Neuronal stem cell (in vitro differentiated cells): ENCODE measurements at regions not wholly inside any gene's neighbourhood (a gene's known extent, or its start where the extent isn't known, plus 50 kb on each side); places are given as distances from the start of the nearest gene placed in this dataset.
A peak's percentile ranks its signal among the peaks of the same experiment; 100 is the strongest.
"Not testable (repeated sequence)": the region's sequence is repeated elsewhere in the genome, so short reads cannot be mapped to it uniquely, and the experiment has no call there.

Experiments used
- DNase-seq: peaks from one replicate; pipeline ENCODE4 v3.0.0-alpha.2; 2013; ENCODE audit warnings: low spot score
- H2AFZ ChIP-seq: one replicate; pipeline ENCODE4 v1.6.1; 2013; ENCODE audit warnings: mild to moderate bottlenecking, low read length, inconsistent platforms
- H2AK5ac ChIP-seq: 2 replicates; pipeline ENCODE4 v1.6.1; 2013; ENCODE audit warnings: low read depth, mild to moderate bottlenecking, inconsistent platforms, low read length, moderate library complexity, mixed read lengths
- H2BK120ac ChIP-seq: 2 replicates; pipeline ENCODE4 v1.6.1; 2013; ENCODE audit warnings: low read depth, mild to moderate bottlenecking, inconsistent platforms, low read length, moderate library complexity, mixed read lengths
- H2BK12ac ChIP-seq: one replicate; pipeline ENCODE4 v1.6.1; 2013; ENCODE audit warnings: low read length, inconsistent platforms
- H2BK15ac ChIP-seq: 2 replicates; pipeline ENCODE4 v1.6.1; 2013; ENCODE audit warnings: mild to moderate bottlenecking, low read length, inconsistent platforms, mixed read lengths
- H2BK5ac ChIP-seq: one replicate; pipeline ENCODE4 v1.6.1; 2013; ENCODE audit warnings: inconsistent platforms, mild to moderate bottlenecking, low read length, moderate library complexity
- H3K14ac ChIP-seq: one replicate; pipeline ENCODE4 v1.6.1; 2013; ENCODE audit warnings: low read length, inconsistent platforms
- H3K18ac ChIP-seq: 2 replicates; pipeline ENCODE4 v1.6.1; 2013; ENCODE audit warnings: low read length, inconsistent platforms
- H3K23ac ChIP-seq: 2 replicates; pipeline ENCODE4 v1.6.1; 2013; ENCODE audit warnings: low read depth, mild to moderate bottlenecking, mixed read lengths, low read length, inconsistent platforms; ENCODE audit not compliant: poor library complexity
- H3K27ac ChIP-seq: replicated peaks from 3 replicates; pipeline ENCODE4 v1.5.1; 2013; ENCODE audit warnings: low read length, inconsistent platforms
- H3K27me3 ChIP-seq, 3 experiments: 2 replicates each; pipeline ENCODE4 v1.6.1; 2013; ENCODE audit warnings: low read length in 3 of 3, mild to moderate bottlenecking in 2 of 3, inconsistent platforms in 1 of 3, low read depth in 1 of 3, mixed read lengths in 1 of 3, moderate library complexity in 1 of 3; ENCODE audit not compliant: control insufficient read depth in 3 of 3, insufficient read depth in 3 of 3
- H3K36me3 ChIP-seq, 2 donors: replicated peaks in 1 of 2; 2 replicates each; pipeline ENCODE4 v1.6.1; 2013; ENCODE audit warnings: low read length in 2 of 2; ENCODE audit not compliant: control insufficient read depth in 2 of 2, insufficient read depth in 2 of 2
- H3K4ac ChIP-seq: 2 replicates; pipeline ENCODE4 v1.6.1; 2013; ENCODE audit warnings: inconsistent platforms, mild to moderate bottlenecking, low read length, moderate library complexity
- H3K4me1 ChIP-seq, 2 donors: 1 replicate in 1 of 2; 2 replicates in 1 of 2; pipeline ENCODE4 v1.6.1; 2013; ENCODE audit warnings: low read length in 2 of 2, low read depth in 1 of 2; ENCODE audit not compliant: control insufficient read depth in 2 of 2, insufficient read depth in 1 of 2
- H3K4me2 ChIP-seq: one replicate; pipeline ENCODE4 v1.6.1; 2013; ENCODE audit warnings: mild to moderate bottlenecking, low read length, inconsistent platforms; ENCODE audit not compliant: insufficient read depth, poor library complexity, severe bottlenecking
- H3K4me3 ChIP-seq, 2 donors: 2 replicates each; pipeline ENCODE4 v1.5.1; 2013; ENCODE audit warnings: low read length in 2 of 2, mild to moderate bottlenecking in 2 of 2, inconsistent platforms in 1 of 2, moderate library complexity in 1 of 2
- H3K79me1 ChIP-seq: one replicate; pipeline ENCODE4 v1.6.1; 2013; ENCODE audit warnings: low read depth, mild to moderate bottlenecking, inconsistent platforms, low read length, moderate library complexity
- H3K9ac ChIP-seq: one replicate; pipeline ENCODE4 v1.6.1; 2013; ENCODE audit warnings: mild to moderate bottlenecking, low read depth, low read length, inconsistent platforms; ENCODE audit not compliant: poor library complexity
- H3K9me3 ChIP-seq, 2 donors: replicated peaks in 1 of 2; 2 replicates each; pipeline versions ENCODE3 to v1.6.1; 2013; ENCODE audit warnings: low read length in 2 of 2, mild to moderate bottlenecking in 2 of 2, inconsistent platforms in 1 of 2, low read depth in 1 of 2, mixed read lengths in 1 of 2, moderate library complexity in 1 of 2; ENCODE audit not compliant: control insufficient read depth in 2 of 2, insufficient read depth in 1 of 2
- H4K8ac ChIP-seq: one replicate; pipeline ENCODE4 v1.6.1; 2013; ENCODE audit warnings: low read depth, mild to moderate bottlenecking, inconsistent platforms, low read length, moderate library complexity
- H4K91ac ChIP-seq: one replicate; pipeline ENCODE4 v1.6.1; 2013; ENCODE audit warnings: low read length, low read depth, mild to moderate bottlenecking, inconsistent platforms; ENCODE audit not compliant: poor library complexity
- WGBS, 2 donors: extraction: QIAGEN DNeasy Blood & Tissue Kit; methylation state at CpG; one replicate each; pipeline ENCODE4 v1.1.7; 2013; ENCODE audit warnings: missing lambda C conversion rate in 2 of 2, mixed read lengths in 1 of 2; ENCODE audit not compliant: insufficient read length in 2 of 2, insufficient replicate concordance in 1 of 2; ENCODE audit errors: extremely low coverage in 2 of 2; 5-methylcytosine and 5-hydroxymethylcytosine counted together

- no CpG with 5 or more reads among the region's 1 CpG for WGBS, 2 donors
- DNase-seq, H3K18ac ChIP-seq, H2BK15ac ChIP-seq, H3K9ac ChIP-seq, H3K4me2 ChIP-seq, H3K36me3 ChIP-seq, H2BK5ac ChIP-seq, H4K8ac ChIP-seq, H3K79me1 ChIP-seq, H2BK120ac ChIP-seq, H3K23ac ChIP-seq, H2AFZ ChIP-seq, H3K27me3 ChIP-seq, H3K4ac ChIP-seq, H3K4me3 ChIP-seq, H3K4me1 ChIP-seq, H2AK5ac ChIP-seq, H3K14ac ChIP-seq, H3K27ac ChIP-seq, H4K91ac ChIP-seq, H3K9me3 ChIP-seq, H2BK12ac ChIP-seq: not testable (repeated sequence)
Measured at GRCh38 chr3:84734731-84735130, 224.1 kb upstream of the CADM2 start.

GRCh38 chr3:84738086-84738485 is 220.7 kb upstream of the CADM2 start:
- Histone ChIP-seq H3K4me2 (no peak overlapping the region), H3K9ac (no peak overlapping the region), H2BK15ac (no peak overlapping the region), H3K4me3 (no peak overlapping the region), H3K27me3 (no peaks in the 10 kb centered on the region), H4K91ac (no peak overlapping the region), H3K27ac (no peak overlapping the region), H2BK12ac (no peak overlapping the region), H2AFZ (no peak overlapping the region), H3K18ac (no peak overlapping the region), H3K9me3 (no peaks in the 10 kb centered on the region), H4K8ac (no peak overlapping the region), H3K4me1 (no peaks in the 10 kb centered on the region), H2BK120ac (no peak overlapping the region), H2AK5ac (no peak overlapping the region), H3K36me3 (no peaks in the 10 kb centered on the region), H3K23ac (no peak overlapping the region), H2BK5ac (no peak overlapping the region), H3K14ac (no peak overlapping the region), H3K79me1 (no peaks in the 10 kb centered on the region), H3K4ac (no peak overlapping the region)
- DNase-seq, result no peak
- no CpG with 5 or more reads among the region's 2 CpGs for WGBS, 2 donors

- no peak overlapping the region for H3K18ac ChIP-seq
- no peak overlapping the region for H4K91ac ChIP-seq
- WGBS, 2 donors, result no CpG with 5 or more reads among the region's 2 CpGs
- DNase-seq, result no peak
- no peak overlapping the region for H4K8ac ChIP-seq
- no peak overlapping the region for H3K4me3 ChIP-seq
- no peak overlapping the region for H2AK5ac ChIP-seq
- no peaks in the 10 kb centered on the region for H3K36me3 ChIP-seq
- no peaks in the 10 kb centered on the region for H3K79me1 ChIP-seq
- no peak overlapping the region for H3K4me2 ChIP-seq
- H3K23ac ChIP-seq, result no peak overlapping the region
- H3K14ac ChIP-seq, result no peak overlapping the region
- no peak overlapping the region for H2BK120ac ChIP-seq
- no peaks in the 10 kb centered on the region for H3K27me3 ChIP-seq
- no peaks in the 10 kb centered on the region for H3K9me3 ChIP-seq
- H3K9ac ChIP-seq, result no peak overlapping the region
- H2BK5ac ChIP-seq, result no peak overlapping the region
- no peak overlapping the region for H3K4ac ChIP-seq
- no peak overlapping the region for H2BK15ac ChIP-seq
- no peaks in the 10 kb centered on the region for H3K4me1 ChIP-seq
- H3K27ac ChIP-seq, result no peak overlapping the region
- peak overlapping the region; percentile 22 for H2AFZ ChIP-seq
- H2BK12ac ChIP-seq, result no peak overlapping the region
Measured at GRCh38 chr3:84742915-84743425, 215.8 kb upstream of the CADM2 start.

GRCh38 chr3:84744130-84744529 is 214.7 kb upstream of the CADM2 start:
- DNase-seq, result no peak
- WGBS, 2 donors, result no CpG with 5 or more reads among the region's 1 CpG

More at GRCh38 chr3:84744130-84744529, 214.7 kb upstream of the CADM2 start:
- H3K9me3 ChIP-seq, result no peaks in the 10 kb centered on the region
- no peaks in the 10 kb centered on the region for H3K27me3 ChIP-seq
- no peak overlapping the region for H3K4me3 ChIP-seq
- no peaks in the 10 kb centered on the region for H3K36me3 ChIP-seq
- H3K4me2 ChIP-seq, result no peak overlapping the region
- no peaks in the 10 kb centered on the region for H3K4me1 ChIP-seq
- H3K27ac ChIP-seq, result no peak overlapping the region
- no peak overlapping the region for H2AK5ac ChIP-seq
- no peak overlapping the region for H3K4ac ChIP-seq
- no peaks in the 10 kb centered on the region for H3K79me1 ChIP-seq
- no peak overlapping the region for H2BK12ac ChIP-seq
- H3K23ac ChIP-seq, result no peak overlapping the region
- no peak overlapping the region for H3K14ac ChIP-seq
- no peak overlapping the region for H2AFZ ChIP-seq
- no peak overlapping the region for H2BK5ac ChIP-seq
- H2BK15ac ChIP-seq, result no peak overlapping the region
- no peak overlapping the region for H2BK120ac ChIP-seq
- H4K8ac ChIP-seq, result no peak overlapping the region
- no peak overlapping the region for H3K18ac ChIP-seq
- no peak overlapping the region for H4K91ac ChIP-seq
- H3K9ac ChIP-seq, result no peak overlapping the region
